ENCODE measurements at regions not wholly inside any gene's neighbourhood (a gene's known extent, or its start where the extent isn't known, plus 50 kb on each side); places are given as distances from the start of the nearest gene placed in this dataset.

- no peak for TF ChIP-seq POLR2A (IDR thresholded peaks at IDR 0.05)
- TF ChIP-seq POLR2AphosphoS5 (IDR thresholded peaks at IDR 0.05) = no peak
- TF ChIP-seq, protein P1, sequence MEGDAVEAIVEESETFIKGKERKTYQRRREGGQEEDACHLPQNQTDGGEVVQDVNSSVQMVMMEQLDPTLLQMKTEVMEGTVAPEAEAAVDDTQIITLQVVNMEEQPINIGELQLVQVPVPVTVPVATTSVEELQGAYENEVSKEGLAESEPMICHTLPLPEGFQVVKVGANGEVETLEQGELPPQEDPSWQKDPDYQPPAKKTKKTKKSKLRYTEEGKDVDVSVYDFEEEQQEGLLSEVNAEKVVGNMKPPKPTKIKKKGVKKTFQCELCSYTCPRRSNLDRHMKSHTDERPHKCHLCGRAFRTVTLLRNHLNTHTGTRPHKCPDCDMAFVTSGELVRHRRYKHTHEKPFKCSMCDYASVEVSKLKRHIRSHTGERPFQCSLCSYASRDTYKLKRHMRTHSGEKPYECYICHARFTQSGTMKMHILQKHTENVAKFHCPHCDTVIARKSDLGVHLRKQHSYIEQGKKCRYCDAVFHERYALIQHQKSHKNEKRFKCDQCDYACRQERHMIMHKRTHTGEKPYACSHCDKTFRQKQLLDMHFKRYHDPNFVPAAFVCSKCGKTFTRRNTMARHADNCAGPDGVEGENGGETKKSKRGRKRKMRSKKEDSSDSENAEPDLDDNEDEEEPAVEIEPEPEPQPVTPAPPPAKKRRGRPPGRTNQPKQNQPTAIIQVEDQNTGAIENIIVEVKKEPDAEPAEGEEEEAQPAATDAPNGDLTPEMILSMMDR (IDR thresholded peaks at IDR 0.05) = no peak
- Histone ChIP-seq H3K4me3 (no peak overlapping the region), H3K27me3 (no peaks in the 10 kb centered on the region), H3K4me1 (no peaks in the 10 kb centered on the region), H3K9me3 (no peaks in the 10 kb centered on the region), H3K36me3 (no peaks in the 10 kb centered on the region), H3K27ac (no peak overlapping the region)
- intact Hi-C loops (cut with DNase I; ENCODE audit: low total_unique reads) = no loop called here
- DNase-seq (ENCODE audit: low spot score in 2 of 2) = no peak
Observed at GRCh38 chr2:168363347-168364092, 92.6 kb upstream of the CERS6 start.

GRCh38 chr2:168365094-168365621, 90.9 kb upstream of the CERS6 start:
- Histone ChIP-seq H3K4me1 (no peaks in the 10 kb centered on the region), H3K27ac (no peak overlapping the region), H3K36me3 (no peaks in the 10 kb centered on the region), H3K4me3 (no peak overlapping the region), H3K27me3 (no peaks in the 10 kb centered on the region), H3K9me3 (no peaks in the 10 kb centered on the region)
- TF ChIP-seq POLR2A (IDR thresholded peaks at IDR 0.05) = no peak
- no peak for TF ChIP-seq POLR2AphosphoS5 (IDR thresholded peaks at IDR 0.05)
- TF ChIP-seq, protein P1 (IDR thresholded peaks at IDR 0.05) = no peak
- intact Hi-C loops (cut with DNase I; ENCODE audit: low total_unique reads) = no loop called here
- no peak for DNase-seq (ENCODE audit: low spot score in 2 of 2)

DNA sequence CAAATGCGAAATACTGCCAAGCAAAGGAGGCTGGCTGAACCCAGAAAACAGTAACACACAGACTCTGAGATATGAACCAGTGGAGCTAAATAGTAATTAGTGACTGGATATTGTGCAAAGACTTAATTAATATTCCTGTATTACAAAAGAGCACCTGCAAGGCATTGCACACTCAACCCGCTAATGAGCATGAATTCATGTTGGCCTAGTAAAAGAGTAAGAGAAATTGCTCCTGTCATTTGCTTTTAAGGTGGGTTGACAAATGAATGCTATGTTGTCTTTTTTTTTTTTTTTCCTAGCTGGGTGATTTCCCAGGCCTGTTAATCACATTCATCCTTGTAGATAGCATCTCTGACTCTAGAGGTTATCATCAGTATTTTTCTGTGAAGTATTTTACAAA, 87.0 kb upstream of the CERS6 start:
- Histone ChIP-seq H3K9me3 (no peaks in the 10 kb centered on the region), H3K36me3 (no peaks in the 10 kb centered on the region), H3K27me3 (no peaks in the 10 kb centered on the region), H3K27ac (no peak overlapping the region), H3K4me1 (no peaks in the 10 kb centered on the region), H3K4me3 (no peak overlapping the region)
- TF ChIP-seq POLR2AphosphoS5 (IDR thresholded peaks at IDR 0.05) = no peak
- TF ChIP-seq POLR2A (IDR thresholded peaks at IDR 0.05) = no peak
- TF ChIP-seq, protein P1 (IDR thresholded peaks at IDR 0.05) = no peak
- intact Hi-C loops (cut with DNase I; ENCODE audit: low total_unique reads) = no loop called here
- DNase-seq (ENCODE audit: low spot score in 2 of 2) = no peak

GRCh38 chr2:168371273-168372019, 84.6 kb upstream of the CERS6 start:
- Histone ChIP-seq H3K36me3 (no peaks in the 10 kb centered on the region), H3K9me3 (peaks cover 0 to 4% of the 10 kb centered on the region in 2 donors), H3K4me3 (no peak overlapping the region), H3K27me3 (no peaks in the 10 kb centered on the region), H3K4me1 (no peaks in the 10 kb centered on the region), H3K27ac (no peak overlapping the region)
- TF ChIP-seq, protein P1 (IDR thresholded peaks at IDR 0.05) = no peak
- TF ChIP-seq POLR2AphosphoS5 (IDR thresholded peaks at IDR 0.05) (no peak), POLR2A (IDR thresholded peaks at IDR 0.05) (no peak)
- intact Hi-C loops (cut with DNase I; ENCODE audit: low total_unique reads) = no loop called here
- no peak for DNase-seq (ENCODE audit: low spot score in 2 of 2)

GRCh38 chr2:168373468-168373867, 82.6 kb upstream of the CERS6 start:
- Histone ChIP-seq H3K27ac (no peak overlapping the region), H3K27me3 (no peaks in the 10 kb centered on the region), H3K36me3 (no peaks in the 10 kb centered on the region), H3K9me3 (peaks cover 0 to 10% of the 10 kb centered on the region in 2 donors), H3K4me1 (no peaks in the 10 kb centered on the region), H3K4me3 (no peak overlapping the region)
- TF ChIP-seq POLR2AphosphoS5 (IDR thresholded peaks at IDR 0.05) (no peak), POLR2A (IDR thresholded peaks at IDR 0.05) (no peak)
- TF ChIP-seq, protein P1 (IDR thresholded peaks at IDR 0.05) = no peak
- DNase-seq (ENCODE audit: low spot score in 2 of 2) = no peak
- intact Hi-C loops (cut with DNase I; ENCODE audit: low total_unique reads) = no loop called here

Data from breast epithelium (tissue), 4 donors.